Upper lobe of right lung (tissue), 1 donor: ENCODE measurements at regions not wholly inside any gene's neighbourhood (a gene's known extent, or its start where the extent isn't known, plus 50 kb on each side); places are given as distances from the start of the nearest gene placed in this dataset.

ENCODE experiments used
- ATAC-seq: fragments of 200-7000 bp; cut with Tn5 transposase; one replicate; pipeline ENCODE4 v1.9.1; 2020; ENCODE audit warnings: mild to moderate bottlenecking, moderate library complexity
- DNase-seq: peaks from one replicate; pipeline ENCODE4 v3.0.0-alpha.2; 2020
- H3K27ac ChIP-seq: fragments of 200-600 bp; one replicate; pipeline ENCODE4 v1.8.0; 2022
- H3K27me3 ChIP-seq: fragments of 200-600 bp; one replicate; pipeline ENCODE4 v1.8.0; 2022; ENCODE audit warnings: mild to moderate bottlenecking
- H3K36me3 ChIP-seq: fragments of 200-600 bp; one replicate; pipeline ENCODE4 v1.8.0; 2022
- H3K4me1 ChIP-seq: fragments of 200-600 bp; one replicate; pipeline ENCODE4 v1.8.0; 2022
- H3K4me3 ChIP-seq: fragments of 200-600 bp; one replicate; pipeline ENCODE4 v1.8.0; 2022; ENCODE audit warnings: mild to moderate bottlenecking
- H3K9me3 ChIP-seq: fragments of 200-600 bp; one replicate; pipeline ENCODE4 v1.8.0; 2022
- intact Hi-C: fragments of 100-400 bp; cut with DNase I; formaldehyde crosslinking; loops from one replicate; pipeline ENCODE4 v1.11.0; 2022
- TF ChIP-seq, protein P1 (sequence below): fragments of 200-600 bp; IDR thresholded peaks from one replicate; pipeline ENCODE4 v1.8.0; 2022; ENCODE audit warnings: antibody characterized with exemption
- donor health status: DM: no; HTN: yes; CAD: no; lungs with severe emphysema.

- no peaks in the 10 kb centered on the region for H3K4me1 ChIP-seq
- H3K9me3 ChIP-seq, result no peaks in the 10 kb centered on the region
- H3K36me3 ChIP-seq, result no peaks in the 10 kb centered on the region
- ATAC-seq (no peak), DNase-seq (no peak)
- no peaks in the 10 kb centered on the region for H3K27me3 ChIP-seq
- TF ChIP-seq, protein P1, sequence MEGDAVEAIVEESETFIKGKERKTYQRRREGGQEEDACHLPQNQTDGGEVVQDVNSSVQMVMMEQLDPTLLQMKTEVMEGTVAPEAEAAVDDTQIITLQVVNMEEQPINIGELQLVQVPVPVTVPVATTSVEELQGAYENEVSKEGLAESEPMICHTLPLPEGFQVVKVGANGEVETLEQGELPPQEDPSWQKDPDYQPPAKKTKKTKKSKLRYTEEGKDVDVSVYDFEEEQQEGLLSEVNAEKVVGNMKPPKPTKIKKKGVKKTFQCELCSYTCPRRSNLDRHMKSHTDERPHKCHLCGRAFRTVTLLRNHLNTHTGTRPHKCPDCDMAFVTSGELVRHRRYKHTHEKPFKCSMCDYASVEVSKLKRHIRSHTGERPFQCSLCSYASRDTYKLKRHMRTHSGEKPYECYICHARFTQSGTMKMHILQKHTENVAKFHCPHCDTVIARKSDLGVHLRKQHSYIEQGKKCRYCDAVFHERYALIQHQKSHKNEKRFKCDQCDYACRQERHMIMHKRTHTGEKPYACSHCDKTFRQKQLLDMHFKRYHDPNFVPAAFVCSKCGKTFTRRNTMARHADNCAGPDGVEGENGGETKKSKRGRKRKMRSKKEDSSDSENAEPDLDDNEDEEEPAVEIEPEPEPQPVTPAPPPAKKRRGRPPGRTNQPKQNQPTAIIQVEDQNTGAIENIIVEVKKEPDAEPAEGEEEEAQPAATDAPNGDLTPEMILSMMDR, result no peak
- intact Hi-C loops, result no loop called here
- H3K4me3 ChIP-seq, result no peak overlapping the region
- no peak overlapping the region for H3K27ac ChIP-seq
Observed at GRCh38 chr13:37927561-37927960, 58.0 kb upstream of the TRPC4 start.

DNA sequence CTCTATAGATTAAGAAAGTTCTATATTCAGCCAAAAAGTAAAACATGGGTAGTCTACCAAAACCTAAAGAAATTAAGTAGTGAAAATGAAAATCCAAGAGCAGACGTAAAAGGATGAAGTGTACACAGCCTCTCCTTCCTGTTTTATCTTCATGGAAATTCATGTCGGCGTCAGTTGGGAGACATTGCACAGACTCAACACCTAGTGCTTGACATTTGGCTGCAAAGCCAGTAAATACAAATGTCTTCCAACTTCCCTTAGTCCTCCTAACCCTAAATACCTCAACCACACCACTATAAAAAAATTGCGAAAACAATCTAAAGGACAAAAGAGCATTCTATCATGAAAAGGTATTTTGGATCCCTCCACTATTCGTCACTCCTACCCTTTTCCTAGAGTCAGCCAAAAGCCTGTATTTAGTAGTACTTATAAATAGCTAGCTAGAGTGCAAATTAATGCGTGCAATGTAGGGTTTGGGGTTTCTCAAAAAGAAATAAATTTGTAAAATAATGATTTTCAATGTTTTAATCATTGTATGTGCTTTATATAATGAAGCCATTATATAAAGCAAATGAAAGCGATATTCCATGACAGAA lies 56.4 kb upstream of the TRPC4 start:
- no peak for ATAC-seq

GRCh38 chr13:37923236-37923635 lies 53.7 kb upstream of the TRPC4 start:
- DNase-seq, result no peak
- H3K27ac ChIP-seq, result no peak overlapping the region
- TF ChIP-seq, protein P1, result no peak
- no peaks in the 10 kb centered on the region for H3K9me3 ChIP-seq
- H3K36me3 ChIP-seq, result no peaks in the 10 kb centered on the region
- intact Hi-C loops, result no loop called here
- ATAC-seq, result no peak
- no peaks in the 10 kb centered on the region for H3K4me1 ChIP-seq
- H3K4me3 ChIP-seq, result no peak overlapping the region
- no peaks in the 10 kb centered on the region for H3K27me3 ChIP-seq

More for the DNA sequence above, 56.4 kb upstream of the TRPC4 start:
- no peak for DNase-seq
- Histone ChIP-seq H3K4me3 (no peak overlapping the region), H3K4me1 (no peaks in the 10 kb centered on the region), H3K9me3 (no peaks in the 10 kb centered on the region), H3K27me3 (no peaks in the 10 kb centered on the region), H3K36me3 (no peaks in the 10 kb centered on the region), H3K27ac (no peak overlapping the region)
- TF ChIP-seq, protein P1, result no peak
- intact Hi-C loops, result no loop called here

- no peak overlapping the region for H3K4me3 ChIP-seq
- no peak overlapping the region for H3K27ac ChIP-seq
- H3K27me3 ChIP-seq, result no peaks in the 10 kb centered on the region
- TF ChIP-seq, protein P1, result no peak
- H3K4me1 ChIP-seq, result no peaks in the 10 kb centered on the region
- ATAC-seq (no peak), DNase-seq (no peak)
- intact Hi-C loops, result no loop called here
- no peaks in the 10 kb centered on the region for H3K36me3 ChIP-seq
- no peaks in the 10 kb centered on the region for H3K9me3 ChIP-seq
Observed at GRCh38 chr13:37919329-37919880, 49.8 kb upstream of the TRPC4 start.
